GM12874 (cell line): ENCODE measurements at regions not wholly inside any gene's neighbourhood (a gene's known extent, or its start where the extent isn't known, plus 50 kb on each side); places are given as distances from the start of the nearest gene placed in this dataset.

Source experiments
- TF ChIP-seq, protein P1 (sequence below): IDR thresholded peaks from 2 replicates; pipeline ENCODE4 v1.5.1; 2011; ENCODE audit warnings: low read depth, mild to moderate bottlenecking, control low read depth, low read length, moderate library complexity; ENCODE audit not compliant: insufficient read depth

DNA sequence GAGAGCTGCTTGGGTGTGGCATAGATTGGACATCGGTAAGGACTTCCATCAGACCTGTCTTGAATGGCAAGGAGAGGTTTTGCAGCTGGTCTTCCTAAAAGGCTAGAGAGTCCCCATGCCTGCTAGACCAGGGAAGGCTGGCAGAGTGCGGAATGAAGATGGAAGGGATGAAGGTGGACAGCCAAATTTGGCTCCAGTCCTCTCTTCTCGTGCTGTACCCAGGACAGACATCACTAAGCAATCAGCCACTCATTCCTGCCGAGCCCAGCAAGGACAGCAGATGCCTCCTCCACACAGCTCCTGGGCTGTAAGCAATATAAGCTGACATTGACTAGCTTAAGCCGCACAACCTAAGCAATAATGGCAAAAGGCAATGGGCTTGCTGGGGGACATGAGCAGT is 112.0 kb downstream of the OLFM1 start:
- TF ChIP-seq, protein P1, sequence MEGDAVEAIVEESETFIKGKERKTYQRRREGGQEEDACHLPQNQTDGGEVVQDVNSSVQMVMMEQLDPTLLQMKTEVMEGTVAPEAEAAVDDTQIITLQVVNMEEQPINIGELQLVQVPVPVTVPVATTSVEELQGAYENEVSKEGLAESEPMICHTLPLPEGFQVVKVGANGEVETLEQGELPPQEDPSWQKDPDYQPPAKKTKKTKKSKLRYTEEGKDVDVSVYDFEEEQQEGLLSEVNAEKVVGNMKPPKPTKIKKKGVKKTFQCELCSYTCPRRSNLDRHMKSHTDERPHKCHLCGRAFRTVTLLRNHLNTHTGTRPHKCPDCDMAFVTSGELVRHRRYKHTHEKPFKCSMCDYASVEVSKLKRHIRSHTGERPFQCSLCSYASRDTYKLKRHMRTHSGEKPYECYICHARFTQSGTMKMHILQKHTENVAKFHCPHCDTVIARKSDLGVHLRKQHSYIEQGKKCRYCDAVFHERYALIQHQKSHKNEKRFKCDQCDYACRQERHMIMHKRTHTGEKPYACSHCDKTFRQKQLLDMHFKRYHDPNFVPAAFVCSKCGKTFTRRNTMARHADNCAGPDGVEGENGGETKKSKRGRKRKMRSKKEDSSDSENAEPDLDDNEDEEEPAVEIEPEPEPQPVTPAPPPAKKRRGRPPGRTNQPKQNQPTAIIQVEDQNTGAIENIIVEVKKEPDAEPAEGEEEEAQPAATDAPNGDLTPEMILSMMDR: no peak

DNA sequence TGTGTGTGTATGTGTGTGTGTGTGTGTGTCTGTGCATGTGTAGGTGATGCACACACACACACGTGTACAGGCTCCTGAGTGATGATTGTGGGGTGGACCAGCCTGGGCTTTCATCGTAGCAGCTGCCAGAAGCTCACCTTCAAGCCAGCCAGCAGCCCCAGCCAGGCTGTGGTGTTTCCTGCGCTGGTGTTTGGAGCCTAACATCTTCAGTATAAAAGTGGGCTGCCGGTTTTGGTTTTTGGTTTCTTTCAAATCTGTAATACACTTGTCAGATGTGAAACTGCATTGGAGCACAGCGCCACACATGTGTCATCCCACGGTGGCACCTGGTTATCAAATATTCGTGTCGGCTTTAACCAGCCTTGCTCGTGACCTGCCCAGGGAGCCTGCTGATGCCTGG is 114.2 kb downstream of the OLFM1 start:
- TF ChIP-seq, protein P1: no peak

DNA sequence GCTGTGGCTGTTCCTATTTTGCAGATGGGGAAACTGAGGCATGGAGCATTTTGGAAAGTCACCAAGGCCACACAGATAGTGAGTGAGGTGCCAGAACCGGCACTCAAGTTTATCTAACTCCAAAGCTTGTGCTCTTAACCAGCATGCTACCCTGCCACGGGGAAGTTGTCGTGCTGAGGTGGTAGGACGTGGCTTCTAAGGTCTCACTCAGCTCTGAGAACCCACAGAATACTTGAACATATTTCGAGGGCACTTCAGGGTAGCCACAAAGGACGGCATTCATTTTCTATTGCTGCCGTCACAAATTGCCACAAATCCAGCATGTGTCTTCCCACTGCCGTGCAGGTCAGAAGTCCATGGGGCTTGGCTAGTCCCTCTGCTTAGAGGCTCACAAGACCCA is 116.7 kb downstream of the OLFM1 start:
- TF ChIP-seq, protein P1: no peak

DNA sequence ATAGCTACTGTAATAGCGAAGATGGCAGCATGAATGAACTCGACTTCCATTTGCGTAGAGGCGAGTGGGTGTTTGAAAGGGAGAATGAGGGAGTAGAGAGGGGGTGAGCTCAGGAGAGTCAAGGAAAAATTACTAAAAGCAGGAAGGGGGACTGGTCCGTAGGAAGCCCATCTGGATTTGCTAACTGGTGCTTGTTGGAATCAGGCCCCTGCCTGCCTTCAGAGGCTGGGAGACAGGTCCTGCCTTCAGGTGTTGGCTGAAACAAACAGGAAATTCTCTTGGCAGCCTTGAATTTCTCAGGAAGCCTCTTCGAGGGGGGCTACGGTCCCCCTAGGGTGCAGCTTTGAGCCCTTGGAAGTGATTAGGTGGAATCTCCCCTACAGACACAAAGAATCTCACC is 121.7 kb downstream of the OLFM1 start:
- TF ChIP-seq, protein P1: no peak

DNA sequence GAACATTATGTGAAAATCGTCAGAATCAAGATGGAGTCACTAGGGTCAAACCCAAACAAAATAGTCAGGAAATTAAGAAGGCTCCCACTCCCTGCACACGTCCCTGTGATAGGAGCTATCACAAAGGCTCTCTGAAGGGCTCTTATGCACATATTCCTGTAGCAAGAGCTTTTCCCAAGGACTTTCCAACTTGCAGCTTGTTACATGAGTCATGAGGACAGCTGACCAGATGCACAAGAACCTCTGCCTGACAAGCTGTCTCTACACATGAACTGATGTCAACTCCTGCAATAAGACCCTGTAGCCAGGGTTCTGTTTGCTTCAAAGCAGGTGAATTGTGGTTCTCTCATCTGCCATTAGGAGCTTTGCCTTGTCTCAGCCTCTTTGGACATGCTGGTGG is 122.4 kb downstream of the OLFM1 start:
- TF ChIP-seq, protein P1: no peak

DNA sequence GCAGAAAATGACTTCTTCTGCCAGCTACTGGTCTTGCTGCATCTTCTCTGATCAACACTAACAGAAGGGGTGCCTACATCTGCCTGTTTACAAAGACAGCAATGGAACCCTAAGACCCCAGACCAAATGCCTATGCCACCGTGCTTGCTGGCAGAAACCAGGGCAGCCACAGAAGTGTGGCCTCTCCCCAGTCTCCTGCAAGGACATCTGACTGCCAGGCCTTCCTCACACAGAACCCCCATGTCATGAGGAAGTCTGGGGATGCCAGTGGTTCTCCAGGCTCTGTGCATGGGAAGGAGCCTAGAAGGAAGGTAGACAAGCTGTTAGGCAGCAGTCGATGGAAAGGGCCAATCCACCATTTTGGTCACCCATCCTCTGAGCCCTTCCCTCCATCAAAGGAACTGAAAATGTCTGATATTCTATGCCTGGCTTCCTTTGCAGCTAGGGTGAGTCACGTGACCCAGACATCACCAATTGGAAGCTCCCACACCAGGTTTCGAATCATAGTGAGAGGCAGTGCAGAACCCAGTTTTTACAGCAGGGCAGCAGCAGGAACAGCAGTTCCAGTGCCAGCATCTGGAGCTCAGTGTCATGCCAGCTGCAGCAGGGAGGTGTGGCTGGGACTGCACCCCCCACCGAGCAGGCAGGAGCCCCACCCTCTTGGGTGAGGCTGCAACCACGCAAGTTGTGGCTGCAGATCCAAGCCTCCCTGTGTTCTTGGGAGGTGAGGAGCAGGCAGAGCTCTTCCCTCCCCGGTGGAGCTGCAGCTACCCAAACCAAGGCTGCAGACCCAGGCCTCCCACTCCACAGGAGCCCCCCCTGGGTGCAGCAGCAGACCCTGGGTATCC is 123.4 kb downstream of the OLFM1 start:
- TF ChIP-seq, protein P1: no peak

DNA sequence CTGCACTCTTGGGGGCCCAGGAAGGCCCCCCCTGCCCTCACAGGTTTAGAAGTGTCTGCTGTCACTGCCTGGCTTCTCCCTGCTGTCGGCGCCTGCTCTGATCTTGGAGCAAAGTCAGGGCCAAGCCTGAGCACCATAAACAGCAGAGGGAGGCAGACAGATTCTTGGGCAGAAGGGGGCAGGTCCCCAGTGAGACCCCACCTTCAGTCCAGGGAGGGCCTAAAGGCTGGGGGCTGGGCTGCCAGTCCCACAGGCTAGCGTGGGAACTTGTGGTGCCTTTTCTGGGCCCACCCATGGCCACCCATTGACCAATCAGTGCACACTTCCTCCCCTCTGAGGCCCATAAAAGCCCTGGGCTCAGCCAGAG is 124.0 kb downstream of the OLFM1 start:
- TF ChIP-seq, protein P1: no peak

DNA sequence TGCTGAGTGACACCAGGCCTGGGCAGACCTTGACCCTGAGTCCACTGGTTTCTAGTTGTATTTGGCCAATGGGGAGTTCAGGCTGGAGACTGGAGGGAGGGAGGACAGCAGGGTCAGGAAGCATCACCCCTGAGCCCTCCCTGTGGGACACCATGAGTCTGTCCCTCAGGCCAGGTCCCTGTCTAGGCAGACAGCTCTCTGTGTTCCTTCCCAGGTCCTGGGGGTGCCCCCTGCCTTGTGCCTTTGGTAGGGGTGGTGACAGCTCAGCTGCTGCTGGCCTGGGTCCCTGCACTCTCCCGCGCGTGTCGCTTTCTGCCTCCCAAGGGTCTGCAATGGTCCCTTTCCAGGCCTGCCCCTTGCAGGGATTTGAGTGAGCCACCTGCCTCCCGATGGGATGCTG is 125.5 kb downstream of the OLFM1 start:
- TF ChIP-seq, protein P1: no peak
